Testis (tissue), 2 donors: ENCODE measurements at regions not wholly inside any gene's neighbourhood (a gene's known extent, or its start where the extent isn't known, plus 50 kb on each side); places are given as distances from the start of the nearest gene placed in this dataset.

ENCODE experiments used
- POLR2A ChIP-seq: fragments of 450-650 bp; IDR thresholded peaks from one replicate; pipeline ENCODE4 v1.6.1; 2017; ENCODE audit warnings: antibody characterized with exemption, mild to moderate bottlenecking, moderate library complexity
- TF ChIP-seq, protein P1 (sequence below), 3 experiments: fragments of 450-650 bp in 2 of 3; fragments of 200-600 bp in 1 of 3; sonication (generic) in 1 of 3; IDR thresholded peaks; one replicate each; pipeline ENCODE4 v1.5.1; 2016 to 2019; ENCODE audit warnings: antibody characterized with exemption in 3 of 3, mild to moderate bottlenecking in 2 of 3, moderate library complexity in 1 of 3

DNA sequence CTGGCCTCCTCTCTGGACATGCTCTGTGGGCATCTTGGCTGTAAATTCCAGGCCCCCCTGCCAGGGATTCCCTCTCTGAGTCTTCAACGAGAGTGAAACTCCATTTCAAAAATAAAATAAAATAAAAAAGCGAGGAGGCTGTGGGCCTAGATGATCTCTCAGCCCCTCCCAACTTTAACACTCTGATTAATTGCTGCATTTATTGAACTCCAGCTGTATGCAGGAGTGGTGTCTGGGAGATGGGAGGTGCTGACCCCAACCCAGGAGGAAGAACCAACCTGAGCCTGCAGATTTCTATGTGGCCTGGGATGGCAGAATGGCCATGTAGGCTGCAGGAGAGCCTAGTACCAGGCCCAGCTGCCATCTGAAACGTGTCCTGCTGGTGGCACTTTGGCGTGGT, 154.5 kb upstream of the IER5L start:
- no peak for TF ChIP-seq POLR2A
- TF ChIP-seq, protein P1, sequence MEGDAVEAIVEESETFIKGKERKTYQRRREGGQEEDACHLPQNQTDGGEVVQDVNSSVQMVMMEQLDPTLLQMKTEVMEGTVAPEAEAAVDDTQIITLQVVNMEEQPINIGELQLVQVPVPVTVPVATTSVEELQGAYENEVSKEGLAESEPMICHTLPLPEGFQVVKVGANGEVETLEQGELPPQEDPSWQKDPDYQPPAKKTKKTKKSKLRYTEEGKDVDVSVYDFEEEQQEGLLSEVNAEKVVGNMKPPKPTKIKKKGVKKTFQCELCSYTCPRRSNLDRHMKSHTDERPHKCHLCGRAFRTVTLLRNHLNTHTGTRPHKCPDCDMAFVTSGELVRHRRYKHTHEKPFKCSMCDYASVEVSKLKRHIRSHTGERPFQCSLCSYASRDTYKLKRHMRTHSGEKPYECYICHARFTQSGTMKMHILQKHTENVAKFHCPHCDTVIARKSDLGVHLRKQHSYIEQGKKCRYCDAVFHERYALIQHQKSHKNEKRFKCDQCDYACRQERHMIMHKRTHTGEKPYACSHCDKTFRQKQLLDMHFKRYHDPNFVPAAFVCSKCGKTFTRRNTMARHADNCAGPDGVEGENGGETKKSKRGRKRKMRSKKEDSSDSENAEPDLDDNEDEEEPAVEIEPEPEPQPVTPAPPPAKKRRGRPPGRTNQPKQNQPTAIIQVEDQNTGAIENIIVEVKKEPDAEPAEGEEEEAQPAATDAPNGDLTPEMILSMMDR (IDR thresholded peaks at IDR 0.05) = no peak
